Activated CD4-positive, alpha-beta T cell treated with anti-CD3 and anti-CD28 coated beads, Interleukin-2, Interleukin-6, amounts not matched to agents 100 ng/mL and 50 ng/mL, durations not matched to agents 16 hours and 8 hours (primary cell): ENCODE measurements at regions not wholly inside any gene's neighbourhood (a gene's known extent, or its start where the extent isn't known, plus 50 kb on each side); places are given as distances from the start of the nearest gene placed in this dataset.
"Not testable (repeated sequence)": the region's sequence is repeated elsewhere in the genome, so short reads cannot be mapped to it uniquely, and the experiment has no call there.

Experiments used
- DNase-seq: peaks from one replicate; pipeline ENCODE4 v3.0.0-alpha.2; 2020

GRCh38 chr6:11425876-11426275, 111.7 kb upstream of the TMEM170B start:
- DNase-seq, result no peak

GRCh38 chr6:11425431-11425871, 112.1 kb upstream of the TMEM170B start:
- DNase-seq, result no peak

GRCh38 chr6:11424395-11425034, 113.0 kb upstream of the TMEM170B start:
- no peak for DNase-seq

- DNase-seq, result no peak
Observed at GRCh38 chr6:11423667-11424066, 113.9 kb upstream of the TMEM170B start.

GRCh38 chr6:11423072-11423471, 114.5 kb upstream of the TMEM170B start:
- DNase-seq, result no peak

GRCh38 chr6:11419763-11420453, 117.6 kb upstream of the TMEM170B start:
- DNase-seq, result no peak

GRCh38 chr6:11418290-11418905, 119.2 kb upstream of the TMEM170B start:
- DNase-seq, result no peak

GRCh38 chr6:11416936-11417576, 120.5 kb upstream of the TMEM170B start:
- no peak for DNase-seq

GRCh38 chr6:11416099-11416935, 121.2 kb upstream of the TMEM170B start:
- not testable (repeated sequence) for DNase-seq

GRCh38 chr6:11415557-11415956, 122.0 kb upstream of the TMEM170B start:
- no peak for DNase-seq

- DNase-seq, result peak; percentile 70
Observed at GRCh38 chr6:11414176-11414963, 123.2 kb upstream of the TMEM170B start.

GRCh38 chr6:11413728-11414127, 123.8 kb upstream of the TMEM170B start:
- peak; percentile 60 for DNase-seq

- peak; percentile 57 for DNase-seq
Observed at GRCh38 chr6:11413117-11413687, 124.3 kb upstream of the TMEM170B start.

GRCh38 chr6:11412616-11413015, 124.9 kb upstream of the TMEM170B start:
- peak; percentile 68 for DNase-seq

- peak; percentile 13 for DNase-seq
Observed at GRCh38 chr6:11412011-11412424, 125.5 kb upstream of the TMEM170B start.

GRCh38 chr6:11411593-11411992, 126.0 kb upstream of the TMEM170B start:
- DNase-seq, result no peak

- peak; percentile 81 for DNase-seq
Observed at GRCh38 chr6:11410539-11411307, 126.8 kb upstream of the TMEM170B start.

- DNase-seq, result no peak
Observed at GRCh38 chr6:11409371-11409770, 128.2 kb upstream of the TMEM170B start.

- no peak for DNase-seq
Observed at GRCh38 chr6:11407414-11407813, 130.1 kb upstream of the TMEM170B start.

- no peak for DNase-seq
Observed at GRCh38 chr6:11404838-11405237, 132.7 kb upstream of the TMEM170B start.

- no peak for DNase-seq
Observed at GRCh38 chr6:11404081-11404480, 133.5 kb upstream of the TMEM170B start.
